WERI-Rb-1 (cell line): ENCODE measurements at regions not wholly inside any gene's neighbourhood (a gene's known extent, or its start where the extent isn't known, plus 50 kb on each side); places are given as distances from the start of the nearest gene placed in this dataset.
"Not testable (repeated sequence)": the region's sequence is repeated elsewhere in the genome, so short reads cannot be mapped to it uniquely, and the experiment has no call there.

Source experiments
- DNase-seq: peaks from one replicate; pipeline ENCODE4 v3.0.0-alpha.2; 2020
- H3K27ac ChIP-seq: fragments of 250-450 bp; sonication (Bioruptor Pico); 2 replicates; pipeline ENCODE4 v1.5.1; 2020; ENCODE audit warnings: mild to moderate bottlenecking, moderate library complexity
- H3K27me3 ChIP-seq: fragments of 250-450 bp; sonication (Bioruptor Pico); 2 replicates; pipeline ENCODE4 v1.5.1; 2021; ENCODE audit warnings: mild to moderate bottlenecking, low read depth, moderate library complexity; ENCODE audit not compliant: insufficient read depth, severe bottlenecking
- H3K36me3 ChIP-seq: fragments of 250-450 bp; sonication (Bioruptor Pico); 2 replicates; pipeline ENCODE4 v1.5.1; 2020; ENCODE audit warnings: mild to moderate bottlenecking, moderate library complexity
- H3K4me3 ChIP-seq: 2 replicates; pipeline ENCODE4 v1.5.1; 2011; ENCODE audit warnings: low read depth, mild to moderate bottlenecking, control low read depth, low read length
- H3K9me3 ChIP-seq: fragments of 250-450 bp; sonication (Bioruptor Pico); 2 replicates; pipeline ENCODE4 v1.5.1; 2021; ENCODE audit warnings: mild to moderate bottlenecking, moderate library complexity; ENCODE audit not compliant: severe bottlenecking
- TF ChIP-seq, protein P1 (sequence below): IDR thresholded peaks from 2 replicates; pipeline ENCODE4 v1.5.1; 2011; ENCODE audit warnings: low read depth, mild to moderate bottlenecking, control low read depth, inconsistent platforms, low read length

DNA sequence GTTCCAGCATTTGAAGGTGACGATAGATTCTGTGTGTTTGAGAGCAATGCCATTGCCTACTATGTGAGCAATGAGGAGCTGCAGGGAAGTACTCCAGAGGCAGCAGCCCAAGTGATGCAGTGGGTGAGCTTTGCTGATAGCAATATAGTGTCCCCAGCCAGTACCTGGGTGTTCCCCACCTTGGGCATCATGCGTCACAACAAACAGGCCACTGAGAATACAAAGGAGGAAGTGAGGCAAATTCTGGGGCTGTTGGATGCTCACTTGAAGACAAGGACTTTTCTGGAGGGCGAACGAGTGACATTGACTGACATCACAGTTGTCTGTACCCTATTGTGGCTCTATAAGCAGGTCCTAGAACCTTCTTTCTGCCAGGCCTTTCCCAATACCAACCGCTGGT lies 142.0 kb downstream of the PLS3 start:
- H3K27me3 ChIP-seq: peaks cover 4% of the 10 kb centered on the region
- no peaks in the 10 kb centered on the region for H3K9me3 ChIP-seq
- no peak for DNase-seq
- TF ChIP-seq, protein P1, sequence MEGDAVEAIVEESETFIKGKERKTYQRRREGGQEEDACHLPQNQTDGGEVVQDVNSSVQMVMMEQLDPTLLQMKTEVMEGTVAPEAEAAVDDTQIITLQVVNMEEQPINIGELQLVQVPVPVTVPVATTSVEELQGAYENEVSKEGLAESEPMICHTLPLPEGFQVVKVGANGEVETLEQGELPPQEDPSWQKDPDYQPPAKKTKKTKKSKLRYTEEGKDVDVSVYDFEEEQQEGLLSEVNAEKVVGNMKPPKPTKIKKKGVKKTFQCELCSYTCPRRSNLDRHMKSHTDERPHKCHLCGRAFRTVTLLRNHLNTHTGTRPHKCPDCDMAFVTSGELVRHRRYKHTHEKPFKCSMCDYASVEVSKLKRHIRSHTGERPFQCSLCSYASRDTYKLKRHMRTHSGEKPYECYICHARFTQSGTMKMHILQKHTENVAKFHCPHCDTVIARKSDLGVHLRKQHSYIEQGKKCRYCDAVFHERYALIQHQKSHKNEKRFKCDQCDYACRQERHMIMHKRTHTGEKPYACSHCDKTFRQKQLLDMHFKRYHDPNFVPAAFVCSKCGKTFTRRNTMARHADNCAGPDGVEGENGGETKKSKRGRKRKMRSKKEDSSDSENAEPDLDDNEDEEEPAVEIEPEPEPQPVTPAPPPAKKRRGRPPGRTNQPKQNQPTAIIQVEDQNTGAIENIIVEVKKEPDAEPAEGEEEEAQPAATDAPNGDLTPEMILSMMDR: no peak
- no peak overlapping the region for H3K27ac ChIP-seq
- H3K4me3 ChIP-seq: no peak overlapping the region
- H3K36me3 ChIP-seq: no peaks in the 10 kb centered on the region

DNA sequence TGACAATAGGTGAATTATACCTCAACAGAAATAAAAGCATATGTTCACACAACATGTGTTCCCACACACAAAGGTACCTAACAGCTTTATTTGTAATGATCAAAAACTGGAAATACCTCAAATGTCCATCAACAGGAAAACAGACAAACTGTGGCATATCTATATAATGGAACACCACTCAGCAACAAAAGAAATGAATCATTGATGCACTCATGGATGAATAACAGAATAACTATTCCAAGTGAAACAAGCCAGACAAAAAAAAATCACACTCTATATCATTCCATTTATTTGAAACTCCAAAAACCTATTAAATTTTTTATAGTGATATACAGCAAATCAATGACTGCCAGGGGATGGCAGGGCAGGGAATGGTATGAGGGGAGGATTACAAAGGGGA lies 148.1 kb downstream of the PLS3 start:
- TF ChIP-seq, protein P1: no peak
- no peaks in the 10 kb centered on the region for H3K36me3 ChIP-seq
- no peak overlapping the region for H3K4me3 ChIP-seq
- H3K27me3 ChIP-seq: peaks cover 17% of the 10 kb centered on the region
- no peaks in the 10 kb centered on the region for H3K9me3 ChIP-seq
- no peak for DNase-seq
- no peak overlapping the region for H3K27ac ChIP-seq

DNA sequence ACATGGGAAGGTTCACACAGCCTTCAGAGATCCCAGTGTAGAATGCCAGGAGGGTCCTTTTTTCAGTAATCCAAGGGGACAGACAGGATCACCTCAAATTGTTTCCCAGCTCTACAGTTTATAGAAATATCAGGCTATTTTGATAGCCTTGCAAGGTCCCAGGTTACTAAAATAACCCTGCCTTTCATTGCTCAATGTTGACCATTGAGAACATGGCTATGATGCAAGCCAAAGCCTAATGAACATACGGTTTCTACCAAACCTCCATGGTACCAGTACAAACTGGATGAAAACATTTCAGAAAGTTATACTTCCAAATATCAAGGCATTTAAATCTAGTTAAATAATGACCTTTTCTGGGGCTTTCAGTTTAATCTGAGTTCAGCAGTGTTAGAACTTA lies 151.5 kb downstream of the PLS3 start:
- H3K27ac ChIP-seq: no peak overlapping the region
- H3K4me3 ChIP-seq: no peak overlapping the region
- H3K27me3 ChIP-seq: peaks cover 22% of the 10 kb centered on the region
- DNase-seq: no peak
- H3K36me3 ChIP-seq: no peaks in the 10 kb centered on the region
- H3K9me3 ChIP-seq: no peaks in the 10 kb centered on the region
- TF ChIP-seq, protein P1: no peak

DNA sequence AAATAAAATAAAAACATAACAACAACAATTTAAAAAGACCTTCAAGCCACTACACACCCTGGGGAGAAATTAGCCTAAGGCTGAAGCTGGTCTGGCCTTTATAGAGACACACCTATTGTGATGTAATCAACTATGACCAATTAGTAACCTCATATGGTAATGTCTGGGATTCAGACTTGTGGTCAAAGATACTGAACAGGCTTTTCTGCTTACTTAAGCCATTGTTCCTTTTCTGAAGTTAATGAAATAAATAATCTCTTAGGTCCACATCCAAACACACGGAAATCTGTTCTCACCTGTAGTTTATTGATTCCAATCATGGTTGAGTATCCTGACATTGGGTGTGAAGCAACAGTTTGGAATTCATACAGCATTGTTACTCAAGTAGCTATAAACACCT lies 152.5 kb downstream of the PLS3 start:
- Histone ChIP-seq H3K27me3 (peaks cover 25% of the 10 kb centered on the region), H3K4me3 (no peak overlapping the region), H3K27ac (no peak overlapping the region), H3K36me3 (no peaks in the 10 kb centered on the region), H3K9me3 (no peaks in the 10 kb centered on the region)
- no peak for DNase-seq
- TF ChIP-seq, protein P1: no peak

DNA sequence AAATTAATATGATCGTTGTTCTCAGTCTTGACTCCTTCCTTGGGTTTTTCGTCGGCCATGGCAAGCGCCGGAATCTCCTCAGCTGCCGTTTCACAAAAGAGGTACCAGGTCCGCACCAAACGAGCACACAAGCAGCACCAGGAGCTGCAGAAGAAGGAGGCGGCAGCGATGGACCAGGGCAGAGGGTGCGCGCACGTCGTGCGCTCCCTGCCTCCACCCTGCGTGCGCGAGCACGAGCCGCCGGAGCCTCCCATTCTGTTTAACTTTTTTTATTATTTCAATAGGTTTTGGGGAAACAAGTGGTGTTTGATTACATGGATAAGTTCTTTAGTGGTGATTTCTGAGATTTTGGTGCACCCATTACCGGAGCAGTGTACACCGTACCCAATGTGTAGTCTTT lies 158.2 kb downstream of the PLS3 start:
- peak overlapping the region; percentile 32 for H3K4me3 ChIP-seq

DNA sequence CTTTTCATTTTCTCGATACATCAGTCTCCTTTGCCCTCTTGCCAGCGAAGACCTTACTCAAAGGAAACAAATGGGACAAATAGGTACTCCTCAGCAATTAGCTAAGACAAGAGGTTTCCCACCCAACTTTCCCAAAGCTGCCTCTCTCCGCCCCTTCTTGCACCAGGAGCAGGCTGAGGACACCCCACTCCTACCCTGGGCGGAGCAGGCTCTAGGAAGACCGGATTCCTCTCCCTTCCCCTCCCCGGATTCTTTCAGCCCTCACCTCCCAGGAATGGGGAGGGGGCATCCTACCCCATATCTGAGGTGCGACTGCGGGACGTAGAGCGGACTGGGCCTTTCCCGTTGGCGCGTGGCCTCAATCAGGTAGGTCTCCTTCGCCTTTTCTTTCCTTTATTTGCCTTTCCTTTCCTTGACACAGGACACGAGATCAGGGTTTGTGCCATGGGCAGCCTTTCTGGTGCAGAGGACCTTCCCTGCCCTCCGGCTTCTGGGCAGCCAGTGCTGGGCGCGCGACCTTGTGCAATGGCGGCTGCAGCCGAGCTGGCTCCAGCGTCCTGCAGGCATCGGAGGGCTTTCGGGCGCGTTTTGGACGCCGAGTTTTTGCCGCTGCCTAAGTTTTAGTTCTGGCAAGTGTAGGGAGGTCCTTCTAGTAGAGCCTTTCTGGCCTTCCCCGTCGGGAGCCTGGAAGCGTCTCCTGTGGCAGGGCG lies 161.9 kb downstream of the PLS3 start:
- not testable (repeated sequence) for DNase-seq, H3K4me3 ChIP-seq, H3K9me3 ChIP-seq, H3K27me3 ChIP-seq, H3K36me3 ChIP-seq, H3K27ac ChIP-seq

More for the DNA sequence above, 158.2 kb downstream of the PLS3 start:
- H3K36me3 ChIP-seq: no peaks in the 10 kb centered on the region
- DNase-seq: no peak
- TF ChIP-seq, protein P1: no peak
- H3K27ac ChIP-seq: no peak overlapping the region
- no peaks in the 10 kb centered on the region for H3K9me3 ChIP-seq
- H3K27me3 ChIP-seq: peaks cover 11% of the 10 kb centered on the region

DNA sequence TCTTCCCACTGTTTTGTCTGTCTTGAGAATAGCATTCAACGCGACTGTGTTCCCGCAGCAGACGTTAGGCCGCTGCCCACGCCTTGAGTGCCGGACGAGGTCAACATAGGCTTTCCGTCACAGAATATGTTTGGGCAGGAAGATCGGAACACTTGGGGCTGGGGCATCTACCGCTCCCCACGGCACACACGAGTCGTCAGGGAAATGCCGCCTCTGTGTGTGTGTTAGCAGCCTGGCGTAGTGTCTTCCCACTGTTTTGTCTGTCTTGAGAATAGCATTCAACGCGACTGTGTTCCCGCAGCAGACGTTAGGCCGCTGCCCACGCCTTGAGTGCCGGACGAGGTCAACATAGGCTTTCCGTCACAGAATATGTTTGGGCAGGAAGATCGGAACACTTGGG lies 164.4 kb downstream of the PLS3 start:
- not testable (repeated sequence) for H3K36me3 ChIP-seq, H3K4me3 ChIP-seq, DNase-seq, H3K9me3 ChIP-seq, H3K27me3 ChIP-seq, H3K27ac ChIP-seq

DNA sequence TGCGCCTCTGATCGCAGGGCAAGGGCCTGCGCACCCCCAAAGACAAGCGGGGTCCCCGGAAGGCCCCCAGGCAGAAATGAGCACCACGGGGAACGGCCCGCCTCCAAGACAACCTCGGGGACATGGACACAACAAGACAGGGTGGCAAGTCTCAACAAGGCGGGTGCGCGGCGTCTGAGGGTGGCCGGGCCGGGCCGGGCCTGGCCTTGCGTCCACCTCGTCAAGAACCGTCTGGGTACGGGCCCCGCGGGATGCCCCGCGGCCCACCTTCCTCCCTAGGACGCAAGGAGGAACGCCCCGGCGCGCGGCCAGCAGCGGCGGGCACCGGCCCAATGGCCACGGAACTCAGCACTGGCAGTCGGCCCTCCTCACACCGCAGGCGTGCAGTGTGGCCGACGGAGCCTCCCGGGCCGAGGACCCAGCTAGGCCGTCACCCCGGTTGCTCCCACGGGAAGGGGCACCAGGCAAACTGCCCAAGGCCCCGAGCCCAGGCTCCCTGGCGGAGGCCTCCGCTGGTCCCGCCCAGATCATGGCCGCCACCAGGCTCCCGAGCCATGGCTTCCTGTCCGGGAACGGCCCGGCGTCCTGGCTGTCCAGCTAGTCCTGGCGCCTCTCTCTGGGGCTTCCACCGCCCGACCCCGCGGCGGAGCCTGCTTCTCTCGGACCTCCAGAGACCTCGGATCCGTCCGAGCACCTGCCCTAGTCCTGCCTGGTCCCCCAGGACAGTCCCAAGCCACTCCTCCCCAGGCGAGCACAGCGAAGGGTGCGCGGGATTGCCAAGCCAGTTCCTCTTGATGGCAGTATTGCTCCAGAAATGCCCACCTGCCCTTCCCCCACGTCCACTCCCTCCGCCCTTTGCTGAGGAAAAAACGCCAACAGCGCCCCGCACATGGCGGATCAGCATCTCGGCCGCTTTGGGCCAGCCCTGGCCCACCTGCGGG lies 167.1 kb downstream of the PLS3 start:
- H3K27me3 ChIP-seq, H3K4me3 ChIP-seq, H3K27ac ChIP-seq, DNase-seq, H3K36me3 ChIP-seq, H3K9me3 ChIP-seq: not testable (repeated sequence)

DNA sequence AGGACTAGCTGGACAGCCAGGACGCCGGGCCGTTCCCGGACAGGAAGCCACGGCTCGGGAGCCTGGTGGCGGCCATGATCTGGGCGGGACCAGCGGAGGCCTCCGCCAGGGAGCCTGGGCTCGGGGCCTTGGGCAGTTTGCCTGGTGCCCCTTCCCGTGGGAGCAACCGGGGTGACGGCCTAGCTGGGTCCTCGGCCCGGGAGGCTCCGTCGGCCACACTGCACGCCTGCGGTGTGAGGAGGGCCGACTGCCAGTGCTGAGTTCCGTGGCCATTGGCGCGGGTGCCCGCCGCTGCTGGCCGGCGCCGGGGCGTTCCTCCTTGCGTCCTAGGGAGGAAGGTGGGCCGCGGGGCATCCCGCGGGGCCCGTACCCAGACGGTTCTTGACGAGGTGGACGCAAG lies 171.6 kb downstream of the PLS3 start:
- peak overlapping the region; percentile 94 for H3K27ac ChIP-seq

More for the DNA sequence above, 171.6 kb downstream of the PLS3 start:
- not testable (repeated sequence) for H3K9me3 ChIP-seq, DNase-seq, H3K36me3 ChIP-seq, H3K4me3 ChIP-seq, H3K27me3 ChIP-seq
